SK-N-SH (cell line): ENCODE measurements at regions not wholly inside any gene's neighbourhood (a gene's known extent, or its start where the extent isn't known, plus 50 kb on each side); places are given as distances from the start of the nearest gene placed in this dataset.

ENCODE experiments used
- CTCF ChIA-PET: fragments of 300-600, 350-600 bp; formaldehyde crosslinking; extraction: SDS; loops from one replicate; lab custom pipeline; 2021; lab: Yijun Ruan, JAX
- POLR2A ChIA-PET: fragments of 350-600 bp; sonication (Branson Sonifier 250); formaldehyde crosslinking; extraction: SDS; loops from one replicate; lab custom pipeline; 2020; ENCODE audit warnings: antibody characterized with exemption, inconsistent platforms; lab: Yijun Ruan, JAX
- DNase-seq: peaks from one replicate; pipeline ENCODE4 v3.0.0; 2012
- H2AFZ ChIP-seq: fragments of 200-600 bp; sonication (generic); 2 replicates; pipeline ENCODE4 v1.8.1; 2016; ENCODE audit warnings: antibody characterized with exemption, mild to moderate bottlenecking, low read depth
- H3F3A ChIP-seq: fragments of 200-600 bp; sonication (generic); replicated peaks from 2 replicates; pipeline ENCODE3; 2016; ENCODE audit warnings: antibody characterized with exemption, mild to moderate bottlenecking; ENCODE audit not compliant: insufficient read depth
- H3K27ac ChIP-seq, 2 experiments: fragments of 200-500 bp in 1 of 2; fragments of 200-600 bp in 1 of 2; sonication (Bioruptor generic) in 1 of 2; sonication (generic), shearing (Covaris generic) in 1 of 2; 2 replicates each; pipeline versions ENCODE4 v1.5.1 to v1.6.1; 2014 to 2016; ENCODE audit warnings: low read depth in 2 of 2, inconsistent platforms in 1 of 2, low read length in 1 of 2, mild to moderate bottlenecking in 1 of 2, mixed read lengths in 1 of 2
- H3K27me3 ChIP-seq: fragments of 200-600 bp; sonication (generic), shearing (Covaris generic); 2 replicates; pipeline ENCODE4 v1.6.1; 2016; ENCODE audit warnings: mixed run types; ENCODE audit not compliant: insufficient read depth
- H3K36me3 ChIP-seq, 2 experiments: fragments of 200-500 bp in 1 of 2; fragments of 200-600 bp in 1 of 2; sonication (Bioruptor generic) in 1 of 2; sonication (generic) in 1 of 2; replicated peaks in 1 of 2; 2 replicates each; pipeline versions ENCODE3 to v1.5.1; 2014 to 2016; ENCODE audit warnings: low read length in 1 of 2, mild to moderate bottlenecking in 1 of 2; ENCODE audit not compliant: insufficient read depth in 2 of 2, control insufficient read depth in 1 of 2
- H3K4me1 ChIP-seq, 2 experiments: fragments of 200-500 bp in 1 of 2; fragments of 200-600 bp in 1 of 2; sonication (Bioruptor generic) in 1 of 2; sonication (generic), shearing (Covaris generic) in 1 of 2; 2 replicates each; pipeline versions ENCODE4 v1.5.1 to v1.6.1; 2014 to 2016; ENCODE audit warnings: low read depth in 1 of 2, low read length in 1 of 2, mixed run types in 1 of 2; ENCODE audit not compliant: insufficient read depth in 2 of 2, control insufficient read depth in 1 of 2
- H3K4me2 ChIP-seq: fragments of 200-600 bp; sonication (generic), shearing (Covaris generic); 2 replicates; pipeline ENCODE4 v1.6.1; 2017; ENCODE audit warnings: mixed run types
- H3K4me3 ChIP-seq, 2 experiments: fragments of 200-500 bp in 1 of 2; fragments of 200-600 bp in 1 of 2; sonication (Bioruptor generic) in 1 of 2; sonication (generic), shearing (Covaris generic) in 1 of 2; 2 replicates each; pipeline versions ENCODE4 v1.5.1 to v1.8.1; 2014 to 2016; ENCODE audit warnings: low read depth in 2 of 2, inconsistent platforms in 1 of 2, low read length in 1 of 2, mild to moderate bottlenecking in 1 of 2, mixed read lengths in 1 of 2, moderate library complexity in 1 of 2
- H3K79me2 ChIP-seq: fragments of 200-600 bp; sonication (generic); 2 replicates; pipeline ENCODE4 v1.8.1; 2017; ENCODE audit warnings: mild to moderate bottlenecking; ENCODE audit not compliant: insufficient read depth
- H3K9ac ChIP-seq: fragments of 200-600 bp; sonication (generic); 2 replicates; pipeline ENCODE4 v1.6.1; 2017; ENCODE audit warnings: mixed run types
- H3K9me2 ChIP-seq: fragments of 200-600 bp; sonication (generic); 2 replicates; pipeline ENCODE4 v1.6.1; 2017; ENCODE audit warnings: mixed run types
- H3K9me3 ChIP-seq: fragments of 200-600 bp; sonication (generic); 2 replicates; pipeline ENCODE4 v1.6.1; 2017; ENCODE audit warnings: mixed run types, mild to moderate bottlenecking, moderate library complexity
- H4K20me1 ChIP-seq: fragments of 200-600 bp; sonication (generic); 2 replicates; pipeline ENCODE4 v1.6.1; 2017; ENCODE audit warnings: mild to moderate bottlenecking, mixed run types; ENCODE audit not compliant: insufficient read depth
- EP300 ChIP-seq, 2 experiments: IDR thresholded peaks; 2 replicates each; pipeline versions ENCODE4 v1.4.0 to v1.6.1; 2012; ENCODE audit warnings: borderline replicate concordance in 1 of 2, low read depth in 1 of 2, low read length in 1 of 2
- EZH2phosphoT487 ChIP-seq: fragments of 200-600 bp; sonication (generic); IDR thresholded peaks from 2 replicates; pipeline ENCODE4 v1.6.1; 2017; ENCODE audit warnings: low read depth, mixed run types, mild to moderate bottlenecking, antibody characterized with exemption, moderate library complexity, borderline replicate concordance
- FOSL2 ChIP-seq: IDR thresholded peaks from 2 replicates; pipeline ENCODE4 v1.4.0; 2012; ENCODE audit warnings: low read depth, mild to moderate bottlenecking, moderate library complexity, borderline replicate concordance
- FOXJ3 ChIP-seq: sonication (generic); formaldehyde crosslinking; IDR thresholded peaks from 2 replicates; pipeline ENCODE4 v1.5.1; 2020; ENCODE audit warnings: mild to moderate bottlenecking, missing genetic modification reagents
- FOXM1 ChIP-seq: IDR thresholded peaks from 2 replicates; pipeline ENCODE4 v1.4.0; 2012; ENCODE audit warnings: low read depth, mild to moderate bottlenecking
- GABPA ChIP-seq: IDR thresholded peaks from 2 replicates; pipeline ENCODE4 v1.4.0; 2012; ENCODE audit warnings: low read depth, mild to moderate bottlenecking
- GATA2 ChIP-seq: sonication (generic); formaldehyde crosslinking; IDR thresholded peaks from 2 replicates; pipeline ENCODE4 v1.5.0; 2020; ENCODE audit warnings: mild to moderate bottlenecking, missing genetic modification reagents
- JUND ChIP-seq: IDR thresholded peaks from 2 replicates; pipeline ENCODE4 v1.4.0; 2012
- MEF2A ChIP-seq: IDR thresholded peaks from 2 replicates; pipeline ENCODE4 v1.4.0; 2012; ENCODE audit warnings: low read depth, borderline replicate concordance
- NFIC ChIP-seq: IDR thresholded peaks from 2 replicates; pipeline ENCODE4 v1.4.0; 2012; ENCODE audit warnings: borderline replicate concordance
- NRF1 ChIP-seq: IDR thresholded peaks from 2 replicates; pipeline ENCODE4 v1.6.1; 2012; ENCODE audit warnings: low read depth, mild to moderate bottlenecking, low read length
- POLR2AphosphoS5 ChIP-seq: IDR thresholded peaks from 2 replicates; pipeline ENCODE4 v1.6.1; 2012; ENCODE audit warnings: low read depth, low read length
- RXRA ChIP-seq: IDR thresholded peaks from 2 replicates; pipeline ENCODE4 v1.4.0; 2012; ENCODE audit warnings: low read depth, mild to moderate bottlenecking, borderline replicate concordance
- SIN3A ChIP-seq: IDR thresholded peaks from 2 replicates; pipeline ENCODE4 v1.6.1; 2012; ENCODE audit warnings: low read depth, mild to moderate bottlenecking, low read length, moderate library complexity, borderline replicate concordance
- TAF1 ChIP-seq: IDR thresholded peaks from 2 replicates; pipeline ENCODE4 v1.6.1; 2012; ENCODE audit warnings: low read depth, mild to moderate bottlenecking, low read length, moderate library complexity, borderline replicate concordance
- TCF12 ChIP-seq: IDR thresholded peaks from 2 replicates; pipeline ENCODE4 v1.4.0; 2012
- TEAD4 ChIP-seq: IDR thresholded peaks from 2 replicates; pipeline ENCODE4 v1.4.0; 2012; ENCODE audit warnings: mild to moderate bottlenecking, borderline replicate concordance; ENCODE audit not compliant: insufficient read depth
- WGBS: methylation state at CpG from one replicate; pipeline ENCODE4 v1.1.6; 2017; ENCODE audit warnings: low lambda C conversion rate; 5-methylcytosine and 5-hydroxymethylcytosine counted together
- TF ChIP-seq, protein P1 (sequence below): fragments of 150-350 bp; IDR thresholded peaks from 2 replicates; pipeline ENCODE4 v1.6.1; 2016; ENCODE audit warnings: mild to moderate bottlenecking, low read depth, low read length
- TF ChIP-seq, protein P2 (sequence below): IDR thresholded peaks from 2 replicates; pipeline ENCODE4 v1.6.1; 2012; ENCODE audit warnings: mild to moderate bottlenecking, low read depth, low read length, moderate library complexity
- TF ChIP-seq, protein P3 (sequence below): fragments of 150-350 bp; IDR thresholded peaks from 2 replicates; pipeline ENCODE4 v1.6.1; 2017; ENCODE audit warnings: antibody characterized with exemption, low read length, low read depth, borderline replicate concordance
- TF ChIP-seq, protein P4 (sequence below): IDR thresholded peaks from 2 replicates; pipeline ENCODE4 v1.4.0; 2012; ENCODE audit warnings: low read depth
- TF ChIP-seq, protein P5 (sequence below): fragments of 200-600 bp; sonication (generic); IDR thresholded peaks from 2 replicates; pipeline ENCODE4 v1.6.1; 2017; ENCODE audit warnings: antibody characterized with exemption, mild to moderate bottlenecking, moderate library complexity

DNA sequence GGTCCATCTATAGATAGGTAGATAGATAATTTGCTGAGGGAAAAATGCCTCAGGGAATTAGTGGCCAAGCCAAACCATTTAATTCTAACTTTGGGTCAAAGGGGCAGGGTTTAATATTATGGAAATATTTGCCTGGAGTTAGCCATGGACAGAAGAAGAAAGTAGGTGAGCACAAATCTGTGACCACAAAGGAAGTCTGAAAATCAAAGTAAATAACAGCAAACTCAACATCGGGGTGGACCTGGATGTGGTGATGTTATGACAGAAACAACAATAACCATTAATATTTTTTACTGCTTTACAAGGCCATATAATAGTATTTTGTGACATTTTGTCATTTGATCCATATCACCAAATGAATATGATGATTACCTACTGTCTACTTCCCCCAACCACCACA lies 578.0 kb upstream of the MGAT4C start:
- no peaks in the 10 kb centered on the region for H3K79me2 ChIP-seq
- no peaks in the 10 kb centered on the region for H3K9me3 ChIP-seq
- no peak overlapping the region for H3K4me3 ChIP-seq
- H2AFZ ChIP-seq: no peak overlapping the region
- CTCF ChIA-PET: no interaction called here
- POLR2A ChIA-PET: no interaction called here
- H3K4me2 ChIP-seq: no peak overlapping the region
- WGBS: 53% methylated on average over 1 of the region's 1 CpG
- H3K27ac ChIP-seq: no peak overlapping the region
- no peak overlapping the region for H3K9ac ChIP-seq
- no peak for DNase-seq
- H3K36me3 ChIP-seq: no peaks in the 10 kb centered on the region
- no peaks in the 10 kb centered on the region for H3F3A ChIP-seq
- no peaks in the 10 kb centered on the region for H4K20me1 ChIP-seq
- TF ChIP-seq EZH2phosphoT487 (no peak), NFIC (no peak), FOSL2 (no peak), TAF1 (no peak), EP300 (IDR thresholded peaks at IDR 0.05; ENCODE audit: borderline replicate concordance in 1 of 2, low read depth in 1 of 2, low read length in 1 of 2) (no peak), FOXJ3 (CRISPR knock-in tag) (no peak)
- TF ChIP-seq, protein P1, sequence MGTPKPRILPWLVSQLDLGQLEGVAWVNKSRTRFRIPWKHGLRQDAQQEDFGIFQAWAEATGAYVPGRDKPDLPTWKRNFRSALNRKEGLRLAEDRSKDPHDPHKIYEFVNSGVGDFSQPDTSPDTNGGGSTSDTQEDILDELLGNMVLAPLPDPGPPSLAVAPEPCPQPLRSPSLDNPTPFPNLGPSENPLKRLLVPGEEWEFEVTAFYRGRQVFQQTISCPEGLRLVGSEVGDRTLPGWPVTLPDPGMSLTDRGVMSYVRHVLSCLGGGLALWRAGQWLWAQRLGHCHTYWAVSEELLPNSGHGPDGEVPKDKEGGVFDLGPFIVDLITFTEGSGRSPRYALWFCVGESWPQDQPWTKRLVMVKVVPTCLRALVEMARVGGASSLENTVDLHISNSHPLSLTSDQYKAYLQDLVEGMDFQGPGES: no peak
- TF ChIP-seq, protein P2, sequence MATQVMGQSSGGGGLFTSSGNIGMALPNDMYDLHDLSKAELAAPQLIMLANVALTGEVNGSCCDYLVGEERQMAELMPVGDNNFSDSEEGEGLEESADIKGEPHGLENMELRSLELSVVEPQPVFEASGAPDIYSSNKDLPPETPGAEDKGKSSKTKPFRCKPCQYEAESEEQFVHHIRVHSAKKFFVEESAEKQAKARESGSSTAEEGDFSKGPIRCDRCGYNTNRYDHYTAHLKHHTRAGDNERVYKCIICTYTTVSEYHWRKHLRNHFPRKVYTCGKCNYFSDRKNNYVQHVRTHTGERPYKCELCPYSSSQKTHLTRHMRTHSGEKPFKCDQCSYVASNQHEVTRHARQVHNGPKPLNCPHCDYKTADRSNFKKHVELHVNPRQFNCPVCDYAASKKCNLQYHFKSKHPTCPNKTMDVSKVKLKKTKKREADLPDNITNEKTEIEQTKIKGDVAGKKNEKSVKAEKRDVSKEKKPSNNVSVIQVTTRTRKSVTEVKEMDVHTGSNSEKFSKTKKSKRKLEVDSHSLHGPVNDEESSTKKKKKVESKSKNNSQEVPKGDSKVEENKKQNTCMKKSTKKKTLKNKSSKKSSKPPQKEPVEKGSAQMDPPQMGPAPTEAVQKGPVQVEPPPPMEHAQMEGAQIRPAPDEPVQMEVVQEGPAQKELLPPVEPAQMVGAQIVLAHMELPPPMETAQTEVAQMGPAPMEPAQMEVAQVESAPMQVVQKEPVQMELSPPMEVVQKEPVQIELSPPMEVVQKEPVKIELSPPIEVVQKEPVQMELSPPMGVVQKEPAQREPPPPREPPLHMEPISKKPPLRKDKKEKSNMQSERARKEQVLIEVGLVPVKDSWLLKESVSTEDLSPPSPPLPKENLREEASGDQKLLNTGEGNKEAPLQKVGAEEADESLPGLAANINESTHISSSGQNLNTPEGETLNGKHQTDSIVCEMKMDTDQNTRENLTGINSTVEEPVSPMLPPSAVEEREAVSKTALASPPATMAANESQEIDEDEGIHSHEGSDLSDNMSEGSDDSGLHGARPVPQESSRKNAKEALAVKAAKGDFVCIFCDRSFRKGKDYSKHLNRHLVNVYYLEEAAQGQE: no peak
- H3K9me2 ChIP-seq: no peaks in the 10 kb centered on the region
- no peaks in the 10 kb centered on the region for H3K27me3 ChIP-seq
- H3K4me1 ChIP-seq: no peaks in the 10 kb centered on the region

DNA sequence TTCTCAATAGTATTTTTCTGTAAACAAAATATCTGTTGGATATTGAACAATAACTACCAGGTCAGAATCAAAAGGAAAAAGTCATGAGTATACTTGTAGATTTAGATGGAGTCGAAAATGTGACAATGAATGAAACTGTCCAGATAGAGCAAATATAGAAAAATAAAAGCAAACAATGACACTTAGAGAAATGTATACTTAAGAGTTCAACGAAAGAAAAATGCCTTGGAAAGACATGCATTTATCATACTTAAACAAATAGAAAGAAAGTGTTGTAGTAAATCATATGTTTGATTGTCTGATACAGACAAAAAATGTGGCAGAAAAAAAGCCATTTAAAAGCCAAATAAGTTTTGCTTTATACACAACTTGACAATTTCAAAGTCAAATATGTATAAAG lies 571.2 kb upstream of the MGAT4C start:
- Histone ChIP-seq H3K4me1 (no peaks in the 10 kb centered on the region), H3K27ac (no peak overlapping the region), H3K79me2 (no peaks in the 10 kb centered on the region), H3K4me3 (no peak overlapping the region), H3K4me2 (no peak overlapping the region), H2AFZ (no peak overlapping the region), H3K9me2 (0 out of 2 replicates have a peak, but pooled peaks cover 9% of the 10 kb centered on the region), H3F3A (no peaks in the 10 kb centered on the region), H3K36me3 (no peaks in the 10 kb centered on the region), H4K20me1 (no peaks in the 10 kb centered on the region), H3K9ac (no peak overlapping the region), H3K9me3 (no peaks in the 10 kb centered on the region), H3K27me3 (no peaks in the 10 kb centered on the region)
- CTCF ChIA-PET: no interaction called here
- WGBS: 63% methylated on average over 2 of the region's 2 CpGs
- DNase-seq: no peak
- POLR2A ChIA-PET: no interaction called here
- TF ChIP-seq TCF12: no peak
- TF ChIP-seq JUND: no peak
- no peak for TF ChIP-seq GATA2 (CRISPR knock-in tag)
- TF ChIP-seq, protein P3, sequence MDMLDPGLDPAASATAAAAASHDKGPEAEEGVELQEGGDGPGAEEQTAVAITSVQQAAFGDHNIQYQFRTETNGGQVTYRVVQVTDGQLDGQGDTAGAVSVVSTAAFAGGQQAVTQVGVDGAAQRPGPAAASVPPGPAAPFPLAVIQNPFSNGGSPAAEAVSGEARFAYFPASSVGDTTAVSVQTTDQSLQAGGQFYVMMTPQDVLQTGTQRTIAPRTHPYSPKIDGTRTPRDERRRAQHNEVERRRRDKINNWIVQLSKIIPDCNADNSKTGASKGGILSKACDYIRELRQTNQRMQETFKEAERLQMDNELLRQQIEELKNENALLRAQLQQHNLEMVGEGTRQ: no peak
- TF ChIP-seq MEF2A: no peak
- TF ChIP-seq RXRA: no peak
- TF ChIP-seq POLR2AphosphoS5: no peak
- TF ChIP-seq NRF1: no peak
- TF ChIP-seq, protein P4, sequence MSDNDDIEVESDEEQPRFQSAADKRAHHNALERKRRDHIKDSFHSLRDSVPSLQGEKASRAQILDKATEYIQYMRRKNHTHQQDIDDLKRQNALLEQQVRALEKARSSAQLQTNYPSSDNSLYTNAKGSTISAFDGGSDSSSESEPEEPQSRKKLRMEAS: no peak
- no peak for TF ChIP-seq SIN3A
- TF ChIP-seq, protein P5, sequence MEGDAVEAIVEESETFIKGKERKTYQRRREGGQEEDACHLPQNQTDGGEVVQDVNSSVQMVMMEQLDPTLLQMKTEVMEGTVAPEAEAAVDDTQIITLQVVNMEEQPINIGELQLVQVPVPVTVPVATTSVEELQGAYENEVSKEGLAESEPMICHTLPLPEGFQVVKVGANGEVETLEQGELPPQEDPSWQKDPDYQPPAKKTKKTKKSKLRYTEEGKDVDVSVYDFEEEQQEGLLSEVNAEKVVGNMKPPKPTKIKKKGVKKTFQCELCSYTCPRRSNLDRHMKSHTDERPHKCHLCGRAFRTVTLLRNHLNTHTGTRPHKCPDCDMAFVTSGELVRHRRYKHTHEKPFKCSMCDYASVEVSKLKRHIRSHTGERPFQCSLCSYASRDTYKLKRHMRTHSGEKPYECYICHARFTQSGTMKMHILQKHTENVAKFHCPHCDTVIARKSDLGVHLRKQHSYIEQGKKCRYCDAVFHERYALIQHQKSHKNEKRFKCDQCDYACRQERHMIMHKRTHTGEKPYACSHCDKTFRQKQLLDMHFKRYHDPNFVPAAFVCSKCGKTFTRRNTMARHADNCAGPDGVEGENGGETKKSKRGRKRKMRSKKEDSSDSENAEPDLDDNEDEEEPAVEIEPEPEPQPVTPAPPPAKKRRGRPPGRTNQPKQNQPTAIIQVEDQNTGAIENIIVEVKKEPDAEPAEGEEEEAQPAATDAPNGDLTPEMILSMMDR: no peak
- no peak for TF ChIP-seq FOXM1
- TF ChIP-seq TEAD4: no peak
- no peak for TF ChIP-seq GABPA
- TF ChIP-seq NFIC: no peak
- TF ChIP-seq FOSL2: no peak
- TF ChIP-seq TAF1: no peak
